ENCODE measurements at regions not wholly inside any gene's neighbourhood (a gene's known extent, or its start where the extent isn't known, plus 50 kb on each side); places are given as distances from the start of the nearest gene placed in this dataset.

- 0% methylated on average over 4 of the region's 4 CpGs for WGBS (ENCODE audit: low lambda C conversion rate)
Observed at GRCh38 chr18:72013427-72013850, 530.7 kb downstream of the CBLN2 start.

More at GRCh38 chr18:72013427-72013850, 530.7 kb downstream of the CBLN2 start:
- Histone ChIP-seq H3K4me3 (replicated peaks in 1 of 3; ENCODE audit: insufficient read depth in 1 of 3, low read depth in 2 of 3, low read length in 3 of 3) (no peak overlapping the region), H3K4me2 (ENCODE audit: low read depth, low read length) (no peak overlapping the region), H3K9ac (ENCODE audit: insufficient read depth, low read depth, low read length) (no peak overlapping the region), H3K36me3 (replicated peaks in 1 of 2; ENCODE audit: control insufficient read depth in 1 of 2, insufficient read depth in 2 of 2, low read length in 2 of 2) (no peaks in the 10 kb centered on the region), H2AFZ (ENCODE audit: low read length) (no peak overlapping the region), H3K9me3 (ENCODE audit: low read length) (no peaks in the 10 kb centered on the region), H4K20me1 (ENCODE audit: insufficient read depth, low read length) (no peaks in the 10 kb centered on the region), H3K27ac (ENCODE audit: extremely low read length, insufficient read depth, low read length) (no peak overlapping the region), H3K27me3 (ENCODE audit: control insufficient read depth in 1 of 2, insufficient read depth in 2 of 2, low read length in 2 of 2) (no peaks in the 10 kb centered on the region), H3K79me2 (ENCODE audit: insufficient read depth, low read length) (no peaks in the 10 kb centered on the region), H3K4me1 (ENCODE audit: insufficient read depth, low read length) (no peaks in the 10 kb centered on the region)
- TF ChIP-seq TBP (CRISPR knock-in tag; IDR thresholded peaks at IDR 0.05) (no peak), ZNF235 (CRISPR knock-in tag; IDR thresholded peaks at IDR 0.05; ENCODE audit: borderline replicate concordance) (no peak), MTA3 (CRISPR knock-in tag; IDR thresholded peaks at IDR 0.05) (no peak), ZNF512 (CRISPR knock-in tag; IDR thresholded peaks at IDR 0.05) (no peak), ZNF616 (CRISPR knock-in tag; IDR thresholded peaks at IDR 0.05; ENCODE audit: low read depth) (no peak), PAX8 (CRISPR knock-in tag; IDR thresholded peaks at IDR 0.05; ENCODE audit: borderline replicate concordance) (no peak), ZSCAN30 (CRISPR knock-in tag; IDR thresholded peaks at IDR 0.05) (no peak), THAP11 (CRISPR knock-in tag; IDR thresholded peaks at IDR 0.05) (no peak), RNF2 (conservative IDR thresholded peaks at IDR 0.05; ENCODE audit: low read depth) (no peak), ZNF570 (CRISPR knock-in tag; IDR thresholded peaks at IDR 0.05; ENCODE audit: borderline replicate concordance) (no peak), SP5 (CRISPR knock-in tag; IDR thresholded peaks at IDR 0.05; ENCODE audit: borderline replicate concordance, low read depth) (no peak)
- TF ChIP-seq, protein P1, sequence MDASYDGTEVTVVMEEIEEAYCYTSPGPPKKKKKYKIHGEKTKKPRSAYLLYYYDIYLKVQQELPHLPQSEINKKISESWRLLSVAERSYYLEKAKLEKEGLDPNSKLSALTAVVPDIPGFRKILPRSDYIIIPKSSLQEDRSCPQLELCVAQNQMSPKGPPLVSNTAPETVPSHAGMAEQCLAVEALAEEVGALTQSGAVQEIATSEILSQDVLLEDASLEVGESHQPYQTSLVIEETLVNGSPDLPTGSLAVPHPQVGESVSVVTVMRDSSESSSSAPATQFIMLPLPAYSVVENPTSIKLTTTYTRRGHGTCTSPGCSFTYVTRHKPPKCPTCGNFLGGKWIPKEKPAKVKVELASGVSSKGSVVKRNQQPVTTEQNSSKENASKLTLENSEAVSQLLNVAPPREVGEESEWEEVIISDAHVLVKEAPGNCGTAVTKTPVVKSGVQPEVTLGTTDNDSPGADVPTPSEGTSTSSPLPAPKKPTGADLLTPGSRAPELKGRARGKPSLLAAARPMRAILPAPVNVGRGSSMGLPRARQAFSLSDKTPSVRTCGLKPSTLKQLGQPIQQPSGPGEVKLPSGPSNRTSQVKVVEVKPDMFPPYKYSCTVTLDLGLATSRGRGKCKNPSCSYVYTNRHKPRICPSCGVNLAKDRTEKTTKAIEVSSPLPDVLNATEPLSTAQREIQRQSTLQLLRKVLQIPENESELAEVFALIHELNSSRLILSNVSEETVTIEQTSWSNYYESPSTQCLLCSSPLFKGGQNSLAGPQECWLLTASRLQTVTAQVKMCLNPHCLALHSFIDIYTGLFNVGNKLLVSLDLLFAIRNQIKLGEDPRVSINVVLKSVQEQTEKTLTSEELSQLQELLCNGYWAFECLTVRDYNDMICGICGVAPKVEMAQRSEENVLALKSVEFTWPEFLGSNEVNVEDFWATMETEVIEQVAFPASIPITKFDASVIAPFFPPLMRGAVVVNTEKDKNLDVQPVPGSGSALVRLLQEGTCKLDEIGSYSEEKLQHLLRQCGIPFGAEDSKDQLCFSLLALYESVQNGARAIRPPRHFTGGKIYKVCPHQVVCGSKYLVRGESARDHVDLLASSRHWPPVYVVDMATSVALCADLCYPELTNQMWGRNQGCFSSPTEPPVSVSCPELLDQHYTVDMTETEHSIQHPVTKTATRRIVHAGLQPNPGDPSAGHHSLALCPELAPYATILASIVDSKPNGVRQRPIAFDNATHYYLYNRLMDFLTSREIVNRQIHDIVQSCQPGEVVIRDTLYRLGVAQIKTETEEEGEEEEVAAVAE (CRISPR knock-in tag; IDR thresholded peaks at IDR 0.05; ENCODE audit: borderline replicate concordance), result no peak
- TF ChIP-seq, protein P2, sequence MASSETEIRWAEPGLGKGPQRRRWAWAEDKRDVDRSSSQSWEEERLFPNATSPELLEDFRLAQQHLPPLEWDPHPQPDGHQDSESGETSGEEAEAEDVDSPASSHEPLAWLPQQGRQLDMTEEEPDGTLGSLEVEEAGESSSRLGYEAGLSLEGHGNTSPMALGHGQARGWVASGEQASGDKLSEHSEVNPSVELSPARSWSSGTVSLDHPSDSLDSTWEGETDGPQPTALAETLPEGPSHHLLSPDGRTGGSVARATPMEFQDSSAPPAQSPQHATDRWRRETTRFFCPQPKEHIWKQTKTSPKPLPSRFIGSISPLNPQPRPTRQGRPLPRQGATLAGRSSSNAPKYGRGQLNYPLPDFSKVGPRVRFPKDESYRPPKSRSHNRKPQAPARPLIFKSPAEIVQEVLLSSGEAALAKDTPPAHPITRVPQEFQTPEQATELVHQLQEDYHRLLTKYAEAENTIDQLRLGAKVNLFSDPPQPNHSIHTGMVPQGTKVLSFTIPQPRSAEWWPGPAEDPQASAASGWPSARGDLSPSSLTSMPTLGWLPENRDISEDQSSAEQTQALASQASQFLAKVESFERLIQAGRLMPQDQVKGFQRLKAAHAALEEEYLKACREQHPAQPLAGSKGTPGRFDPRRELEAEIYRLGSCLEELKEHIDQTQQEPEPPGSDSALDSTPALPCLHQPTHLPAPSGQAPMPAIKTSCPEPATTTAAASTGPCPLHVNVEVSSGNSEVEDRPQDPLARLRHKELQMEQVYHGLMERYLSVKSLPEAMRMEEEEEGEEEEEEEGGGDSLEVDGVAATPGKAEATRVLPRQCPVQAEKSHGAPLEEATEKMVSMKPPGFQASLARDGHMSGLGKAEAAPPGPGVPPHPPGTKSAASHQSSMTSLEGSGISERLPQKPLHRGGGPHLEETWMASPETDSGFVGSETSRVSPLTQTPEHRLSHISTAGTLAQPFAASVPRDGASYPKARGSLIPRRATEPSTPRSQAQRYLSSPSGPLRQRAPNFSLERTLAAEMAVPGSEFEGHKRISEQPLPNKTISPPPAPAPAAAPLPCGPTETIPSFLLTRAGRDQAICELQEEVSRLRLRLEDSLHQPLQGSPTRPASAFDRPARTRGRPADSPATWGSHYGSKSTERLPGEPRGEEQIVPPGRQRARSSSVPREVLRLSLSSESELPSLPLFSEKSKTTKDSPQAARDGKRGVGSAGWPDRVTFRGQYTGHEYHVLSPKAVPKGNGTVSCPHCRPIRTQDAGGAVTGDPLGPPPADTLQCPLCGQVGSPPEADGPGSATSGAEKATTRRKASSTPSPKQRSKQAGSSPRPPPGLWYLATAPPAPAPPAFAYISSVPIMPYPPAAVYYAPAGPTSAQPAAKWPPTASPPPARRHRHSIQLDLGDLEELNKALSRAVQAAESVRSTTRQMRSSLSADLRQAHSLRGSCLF (CRISPR knock-in tag; IDR thresholded peaks at IDR 0.05; ENCODE audit: borderline replicate concordance), result no peak
- ATAC-seq (no peak), FAIRE-seq (no peak), DNase-seq (ENCODE audit: low spot score) (no peak)
- ChIA-PET CTCF (ENCODE audit: low intra/inter-chr PET ratio, low total read pairs) (no interaction called here), POLR2A (no interaction called here)
- no TSS peak for BruUV-seq (replicated peaks)
- in situ Hi-C loops (cut with HindIII; ENCODE audit: extremely low pct_ligation_motif_present, low pct_unique_long_range_greater_than_20kb) (no loop called here), intact Hi-C loops (cut with micrococcal nuclease; ENCODE audit: unreplicated experiment) (no loop called here)

All from HepG2 (cell line).